ENCODE measurements at regions not wholly inside any gene's neighbourhood (a gene's known extent, or its start where the extent isn't known, plus 50 kb on each side); places are given as distances from the start of the nearest gene placed in this dataset.

DNA sequence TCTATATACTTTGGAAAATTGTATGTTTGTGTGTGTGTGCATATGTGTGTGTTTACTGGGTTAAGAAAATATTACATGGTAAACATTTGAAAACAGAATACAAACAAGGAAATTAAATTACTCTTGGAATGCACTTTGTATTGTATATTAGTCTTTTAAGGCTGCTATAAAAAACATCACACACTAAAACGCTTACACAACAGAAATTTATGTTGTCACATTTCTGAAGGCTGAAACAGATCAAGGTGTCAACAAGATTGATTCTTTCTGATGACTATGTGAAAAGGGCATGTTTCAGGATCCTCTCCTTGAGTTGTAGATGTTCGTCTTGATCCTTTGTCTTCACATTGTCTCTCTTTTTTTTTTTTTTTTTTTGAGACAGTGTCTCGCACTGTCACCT lies 149.1 kb upstream of the CNTN5 start (continued):
- TF ChIP-seq, protein P1, sequence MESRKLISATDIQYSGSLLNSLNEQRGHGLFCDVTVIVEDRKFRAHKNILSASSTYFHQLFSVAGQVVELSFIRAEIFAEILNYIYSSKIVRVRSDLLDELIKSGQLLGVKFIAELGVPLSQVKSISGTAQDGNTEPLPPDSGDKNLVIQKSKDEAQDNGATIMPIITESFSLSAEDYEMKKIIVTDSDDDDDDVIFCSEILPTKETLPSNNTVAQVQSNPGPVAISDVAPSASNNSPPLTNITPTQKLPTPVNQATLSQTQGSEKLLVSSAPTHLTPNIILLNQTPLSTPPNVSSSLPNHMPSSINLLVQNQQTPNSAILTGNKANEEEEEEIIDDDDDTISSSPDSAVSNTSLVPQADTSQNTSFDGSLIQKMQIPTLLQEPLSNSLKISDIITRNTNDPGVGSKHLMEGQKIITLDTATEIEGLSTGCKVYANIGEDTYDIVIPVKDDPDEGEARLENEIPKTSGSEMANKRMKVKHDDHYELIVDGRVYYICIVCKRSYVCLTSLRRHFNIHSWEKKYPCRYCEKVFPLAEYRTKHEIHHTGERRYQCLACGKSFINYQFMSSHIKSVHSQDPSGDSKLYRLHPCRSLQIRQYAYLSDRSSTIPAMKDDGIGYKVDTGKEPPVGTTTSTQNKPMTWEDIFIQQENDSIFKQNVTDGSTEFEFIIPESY (IDR thresholded peaks at IDR 0.05; ENCODE audit: borderline replicate concordance, low read depth): no peak
- TF ChIP-seq, protein P2, sequence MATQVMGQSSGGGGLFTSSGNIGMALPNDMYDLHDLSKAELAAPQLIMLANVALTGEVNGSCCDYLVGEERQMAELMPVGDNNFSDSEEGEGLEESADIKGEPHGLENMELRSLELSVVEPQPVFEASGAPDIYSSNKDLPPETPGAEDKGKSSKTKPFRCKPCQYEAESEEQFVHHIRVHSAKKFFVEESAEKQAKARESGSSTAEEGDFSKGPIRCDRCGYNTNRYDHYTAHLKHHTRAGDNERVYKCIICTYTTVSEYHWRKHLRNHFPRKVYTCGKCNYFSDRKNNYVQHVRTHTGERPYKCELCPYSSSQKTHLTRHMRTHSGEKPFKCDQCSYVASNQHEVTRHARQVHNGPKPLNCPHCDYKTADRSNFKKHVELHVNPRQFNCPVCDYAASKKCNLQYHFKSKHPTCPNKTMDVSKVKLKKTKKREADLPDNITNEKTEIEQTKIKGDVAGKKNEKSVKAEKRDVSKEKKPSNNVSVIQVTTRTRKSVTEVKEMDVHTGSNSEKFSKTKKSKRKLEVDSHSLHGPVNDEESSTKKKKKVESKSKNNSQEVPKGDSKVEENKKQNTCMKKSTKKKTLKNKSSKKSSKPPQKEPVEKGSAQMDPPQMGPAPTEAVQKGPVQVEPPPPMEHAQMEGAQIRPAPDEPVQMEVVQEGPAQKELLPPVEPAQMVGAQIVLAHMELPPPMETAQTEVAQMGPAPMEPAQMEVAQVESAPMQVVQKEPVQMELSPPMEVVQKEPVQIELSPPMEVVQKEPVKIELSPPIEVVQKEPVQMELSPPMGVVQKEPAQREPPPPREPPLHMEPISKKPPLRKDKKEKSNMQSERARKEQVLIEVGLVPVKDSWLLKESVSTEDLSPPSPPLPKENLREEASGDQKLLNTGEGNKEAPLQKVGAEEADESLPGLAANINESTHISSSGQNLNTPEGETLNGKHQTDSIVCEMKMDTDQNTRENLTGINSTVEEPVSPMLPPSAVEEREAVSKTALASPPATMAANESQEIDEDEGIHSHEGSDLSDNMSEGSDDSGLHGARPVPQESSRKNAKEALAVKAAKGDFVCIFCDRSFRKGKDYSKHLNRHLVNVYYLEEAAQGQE (IDR thresholded peaks at IDR 0.05; ENCODE audit: low read depth, low read length): no peak
- TF ChIP-seq, protein P3, sequence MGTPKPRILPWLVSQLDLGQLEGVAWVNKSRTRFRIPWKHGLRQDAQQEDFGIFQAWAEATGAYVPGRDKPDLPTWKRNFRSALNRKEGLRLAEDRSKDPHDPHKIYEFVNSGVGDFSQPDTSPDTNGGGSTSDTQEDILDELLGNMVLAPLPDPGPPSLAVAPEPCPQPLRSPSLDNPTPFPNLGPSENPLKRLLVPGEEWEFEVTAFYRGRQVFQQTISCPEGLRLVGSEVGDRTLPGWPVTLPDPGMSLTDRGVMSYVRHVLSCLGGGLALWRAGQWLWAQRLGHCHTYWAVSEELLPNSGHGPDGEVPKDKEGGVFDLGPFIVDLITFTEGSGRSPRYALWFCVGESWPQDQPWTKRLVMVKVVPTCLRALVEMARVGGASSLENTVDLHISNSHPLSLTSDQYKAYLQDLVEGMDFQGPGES (IDR thresholded peaks at IDR 0.05; ENCODE audit: low read depth, low read length): no peak

DNA sequence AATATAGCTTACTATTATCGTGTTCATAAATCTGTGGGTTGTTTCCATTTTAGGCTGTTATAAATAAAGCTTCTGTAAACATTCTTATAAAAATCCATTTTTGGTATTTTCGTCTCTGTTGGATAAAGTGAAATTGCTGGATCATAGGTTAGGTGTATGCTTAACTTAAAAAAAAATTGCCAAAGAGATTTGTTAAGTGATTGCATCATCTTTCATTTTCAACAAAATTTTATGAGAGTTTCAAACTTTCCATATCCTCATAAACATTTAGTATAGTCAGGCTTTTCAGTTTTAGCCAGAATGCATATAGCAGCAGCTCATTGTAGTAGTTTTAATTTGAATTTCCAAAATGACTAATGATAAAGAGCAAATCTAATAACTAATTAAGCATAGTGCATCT lies 146.7 kb upstream of the CNTN5 start:
- 25% methylated on average over 2 of the region's 2 CpGs for WGBS (ENCODE audit: low lambda C conversion rate)
- POLR2A ChIA-PET: no interaction called here

More for the DNA sequence above, 146.7 kb upstream of the CNTN5 start:
- Histone ChIP-seq H2AFZ (ENCODE audit: low read depth) (no peak overlapping the region), H3K27ac (ENCODE audit: low read depth in 2 of 2, low read length in 1 of 2) (no peak overlapping the region), H3K79me2 (ENCODE audit: insufficient read depth) (no peaks in the 10 kb centered on the region), H3K9me3 (no peaks in the 10 kb centered on the region), H3K36me3 (replicated peaks in 1 of 2; ENCODE audit: control insufficient read depth in 1 of 2, insufficient read depth in 2 of 2, low read length in 1 of 2) (no peaks in the 10 kb centered on the region), H3K4me1 (ENCODE audit: control insufficient read depth in 1 of 2, insufficient read depth in 2 of 2, low read depth in 1 of 2, low read length in 1 of 2) (no peaks in the 10 kb centered on the region), H3K27me3 (ENCODE audit: insufficient read depth) (no peaks in the 10 kb centered on the region), H3K9me2 (no peaks in the 10 kb centered on the region), H4K20me1 (ENCODE audit: insufficient read depth) (no peaks in the 10 kb centered on the region), H3K9ac (no peak overlapping the region), H3K4me3 (ENCODE audit: low read depth in 2 of 2, low read length in 1 of 2) (no peak overlapping the region), H3F3A (replicated peaks; ENCODE audit: insufficient read depth) (no peaks in the 10 kb centered on the region), H3K4me2 (no peak overlapping the region)
- DNase-seq: no peak
- CTCF ChIA-PET: no interaction called here
- TF ChIP-seq SIN3A (IDR thresholded peaks at IDR 0.05; ENCODE audit: borderline replicate concordance, low read depth, low read length) (no peak), FOSL2 (IDR thresholded peaks at IDR 0.05; ENCODE audit: borderline replicate concordance, low read depth) (no peak), EP300 (IDR thresholded peaks at IDR 0.05; ENCODE audit: borderline replicate concordance in 1 of 2, low read depth in 1 of 2, low read length in 1 of 2) (no peak), GATA2 (CRISPR knock-in tag; IDR thresholded peaks at IDR 0.05) (no peak)
- TF ChIP-seq, protein P2 (IDR thresholded peaks at IDR 0.05; ENCODE audit: low read depth, low read length): no peak
- TF ChIP-seq, protein P4, sequence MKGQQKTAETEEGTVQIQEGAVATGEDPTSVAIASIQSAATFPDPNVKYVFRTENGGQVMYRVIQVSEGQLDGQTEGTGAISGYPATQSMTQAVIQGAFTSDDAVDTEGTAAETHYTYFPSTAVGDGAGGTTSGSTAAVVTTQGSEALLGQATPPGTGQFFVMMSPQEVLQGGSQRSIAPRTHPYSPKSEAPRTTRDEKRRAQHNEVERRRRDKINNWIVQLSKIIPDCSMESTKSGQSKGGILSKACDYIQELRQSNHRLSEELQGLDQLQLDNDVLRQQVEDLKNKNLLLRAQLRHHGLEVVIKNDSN (IDR thresholded peaks at IDR 0.05; ENCODE audit: borderline replicate concordance, low read depth): no peak
- TF ChIP-seq, protein P3 (IDR thresholded peaks at IDR 0.05; ENCODE audit: low read depth, low read length): no peak

Data from SK-N-SH (cell line).